ENCODE measurements at regions not wholly inside any gene's neighbourhood (a gene's known extent, or its start where the extent isn't known, plus 50 kb on each side); places are given as distances from the start of the nearest gene placed in this dataset.

GRCh38 chr11:81866896-81867295, 866.8 kb downstream of the FAM181B start:
- H3K27me3 ChIP-seq (ENCODE audit: control insufficient read depth in 3 of 3, insufficient read depth in 3 of 3, low read depth in 1 of 3, low read length in 3 of 3) = no peaks in the 10 kb centered on the region
- no peaks in the 10 kb centered on the region for H3K9me3 ChIP-seq (replicated peaks in 1 of 2; ENCODE audit: control insufficient read depth in 2 of 2, insufficient read depth in 1 of 2, low read depth in 1 of 2, low read length in 2 of 2)
- WGBS, 2 donors (ENCODE audit: extremely low coverage in 2 of 2, insufficient read length in 2 of 2, insufficient replicate concordance in 1 of 2) = no CpG with 5 or more reads among the region's 2 CpGs
- no peak overlapping the region for H2BK12ac ChIP-seq (ENCODE audit: low read length)
- no peaks in the 10 kb centered on the region for H3K79me1 ChIP-seq (ENCODE audit: low read depth, low read length)
- no peak overlapping the region for H2AK5ac ChIP-seq (ENCODE audit: low read depth, low read length)
- no peaks in the 10 kb centered on the region for H3K36me3 ChIP-seq (replicated peaks in 1 of 2; ENCODE audit: control insufficient read depth in 2 of 2, insufficient read depth in 2 of 2, low read length in 2 of 2)
- H2BK5ac ChIP-seq (ENCODE audit: low read length) = no peak overlapping the region
- H3K27ac ChIP-seq (replicated peaks; ENCODE audit: low read length) = no peak overlapping the region
- H2BK120ac ChIP-seq (ENCODE audit: low read depth, low read length) = no peak overlapping the region
- H3K4me1 ChIP-seq (ENCODE audit: control insufficient read depth in 2 of 2, insufficient read depth in 1 of 2, low read depth in 1 of 2, low read length in 2 of 2) = no peaks in the 10 kb centered on the region
- no peak overlapping the region for H3K4ac ChIP-seq (ENCODE audit: low read length)
- DNase-seq (ENCODE audit: low spot score) = no peak
- H2AFZ ChIP-seq (ENCODE audit: low read length) = no peak overlapping the region
- H3K9ac ChIP-seq (ENCODE audit: low read depth, low read length, poor library complexity) = no peak overlapping the region
- H3K14ac ChIP-seq (ENCODE audit: low read length) = no peak overlapping the region
- H2BK15ac ChIP-seq (ENCODE audit: low read length) = no peak overlapping the region
- H3K18ac ChIP-seq (ENCODE audit: low read length) = no peak overlapping the region
- no peak overlapping the region for H3K4me2 ChIP-seq (ENCODE audit: insufficient read depth, low read length, poor library complexity, severe bottlenecking)
- H4K91ac ChIP-seq (ENCODE audit: low read depth, low read length, poor library complexity) = no peak overlapping the region
- no peak overlapping the region for H3K23ac ChIP-seq (ENCODE audit: low read depth, low read length, poor library complexity)
- H4K8ac ChIP-seq (ENCODE audit: low read depth, low read length) = no peak overlapping the region
- H3K4me3 ChIP-seq (ENCODE audit: low read length in 2 of 2) = no peak overlapping the region

GRCh38 chr11:81857386-81857785, 876.3 kb downstream of the FAM181B start:
- H4K8ac ChIP-seq (ENCODE audit: low read depth, low read length) = no peak overlapping the region
- H3K9me3 ChIP-seq (replicated peaks in 1 of 2; ENCODE audit: control insufficient read depth in 2 of 2, insufficient read depth in 1 of 2, low read depth in 1 of 2, low read length in 2 of 2) = no peaks in the 10 kb centered on the region
- H2AFZ ChIP-seq (ENCODE audit: low read length) = no peak overlapping the region
- H3K9ac ChIP-seq (ENCODE audit: low read depth, low read length, poor library complexity) = no peak overlapping the region
- H3K4me2 ChIP-seq (ENCODE audit: insufficient read depth, low read length, poor library complexity, severe bottlenecking) = no peak overlapping the region
- no peak overlapping the region for H3K14ac ChIP-seq (ENCODE audit: low read length)
- H3K27me3 ChIP-seq (ENCODE audit: control insufficient read depth in 3 of 3, insufficient read depth in 3 of 3, low read depth in 1 of 3, low read length in 3 of 3) = no peaks in the 10 kb centered on the region
- no CpG with 5 or more reads among the region's 4 CpGs for WGBS, 2 donors (ENCODE audit: extremely low coverage in 2 of 2, insufficient read length in 2 of 2, insufficient replicate concordance in 1 of 2)
- H2BK120ac ChIP-seq (ENCODE audit: low read depth, low read length) = no peak overlapping the region
- no peak overlapping the region for H2BK12ac ChIP-seq (ENCODE audit: low read length)
- no peak overlapping the region for H2BK5ac ChIP-seq (ENCODE audit: low read length)
- no peak overlapping the region for H3K23ac ChIP-seq (ENCODE audit: low read depth, low read length, poor library complexity)
- no peak for DNase-seq (ENCODE audit: low spot score)
- H3K18ac ChIP-seq (ENCODE audit: low read length) = no peak overlapping the region
- H4K91ac ChIP-seq (ENCODE audit: low read depth, low read length, poor library complexity) = no peak overlapping the region
- no peak overlapping the region for H2AK5ac ChIP-seq (ENCODE audit: low read depth, low read length)
- no peak overlapping the region for H3K27ac ChIP-seq (replicated peaks; ENCODE audit: low read length)
- no peak overlapping the region for H2BK15ac ChIP-seq (ENCODE audit: low read length)
- no peak overlapping the region for H3K4ac ChIP-seq (ENCODE audit: low read length)
- H3K4me3 ChIP-seq (ENCODE audit: low read length in 2 of 2) = no peak overlapping the region
- no peaks in the 10 kb centered on the region for H3K36me3 ChIP-seq (replicated peaks in 1 of 2; ENCODE audit: control insufficient read depth in 2 of 2, insufficient read depth in 2 of 2, low read length in 2 of 2)
- H3K4me1 ChIP-seq (ENCODE audit: control insufficient read depth in 2 of 2, insufficient read depth in 1 of 2, low read depth in 1 of 2, low read length in 2 of 2) = no peaks in the 10 kb centered on the region
- no peaks in the 10 kb centered on the region for H3K79me1 ChIP-seq (ENCODE audit: low read depth, low read length)

GRCh38 chr11:81853791-81854190, 879.9 kb downstream of the FAM181B start:
- Histone ChIP-seq H2BK5ac (ENCODE audit: low read length) (no peak overlapping the region), H2BK120ac (ENCODE audit: low read depth, low read length) (no peak overlapping the region), H3K27me3 (ENCODE audit: control insufficient read depth in 3 of 3, insufficient read depth in 3 of 3, low read depth in 1 of 3, low read length in 3 of 3) (no peaks in the 10 kb centered on the region), H3K4me1 (ENCODE audit: control insufficient read depth in 2 of 2, insufficient read depth in 1 of 2, low read depth in 1 of 2, low read length in 2 of 2) (no peaks in the 10 kb centered on the region), H3K4ac (ENCODE audit: low read length) (no peak overlapping the region), H4K8ac (ENCODE audit: low read depth, low read length) (no peak overlapping the region), H2BK12ac (ENCODE audit: low read length) (no peak overlapping the region), H3K14ac (ENCODE audit: low read length) (no peak overlapping the region), H2AFZ (ENCODE audit: low read length) (no peak overlapping the region), H3K27ac (replicated peaks; ENCODE audit: low read length) (no peak overlapping the region), H4K91ac (ENCODE audit: low read depth, low read length, poor library complexity) (no peak overlapping the region), H3K79me1 (ENCODE audit: low read depth, low read length) (no peaks in the 10 kb centered on the region), H2AK5ac (ENCODE audit: low read depth, low read length) (no peak overlapping the region), H3K9ac (ENCODE audit: low read depth, low read length, poor library complexity) (no peak overlapping the region), H3K9me3 (replicated peaks in 1 of 2; ENCODE audit: control insufficient read depth in 2 of 2, insufficient read depth in 1 of 2, low read depth in 1 of 2, low read length in 2 of 2) (no peaks in the 10 kb centered on the region), H3K4me3 (ENCODE audit: low read length in 2 of 2) (no peak overlapping the region), H3K36me3 (replicated peaks in 1 of 2; ENCODE audit: control insufficient read depth in 2 of 2, insufficient read depth in 2 of 2, low read length in 2 of 2) (no peaks in the 10 kb centered on the region), H3K18ac (ENCODE audit: low read length) (no peak overlapping the region), H3K23ac (ENCODE audit: low read depth, low read length, poor library complexity) (no peak overlapping the region), H3K4me2 (ENCODE audit: insufficient read depth, low read length, poor library complexity, severe bottlenecking) (no peak overlapping the region), H2BK15ac (ENCODE audit: low read length) (no peak overlapping the region)
- no CpG with 5 or more reads among the region's 1 CpG for WGBS, 2 donors (ENCODE audit: extremely low coverage in 2 of 2, insufficient read length in 2 of 2, insufficient replicate concordance in 1 of 2)
- no peak for DNase-seq (ENCODE audit: low spot score)

GRCh38 chr11:81852896-81853295, 880.8 kb downstream of the FAM181B start:
- Histone ChIP-seq H2BK120ac (ENCODE audit: low read depth, low read length) (no peak overlapping the region), H3K14ac (ENCODE audit: low read length) (no peak overlapping the region), H2AFZ (ENCODE audit: low read length) (no peak overlapping the region), H2BK12ac (ENCODE audit: low read length) (no peak overlapping the region), H3K23ac (ENCODE audit: low read depth, low read length, poor library complexity) (no peak overlapping the region), H3K4me2 (ENCODE audit: insufficient read depth, low read length, poor library complexity, severe bottlenecking) (no peak overlapping the region), H3K4ac (ENCODE audit: low read length) (no peak overlapping the region), H3K27me3 (ENCODE audit: control insufficient read depth in 3 of 3, insufficient read depth in 3 of 3, low read depth in 1 of 3, low read length in 3 of 3) (no peaks in the 10 kb centered on the region), H3K9me3 (replicated peaks in 1 of 2; ENCODE audit: control insufficient read depth in 2 of 2, insufficient read depth in 1 of 2, low read depth in 1 of 2, low read length in 2 of 2) (no peaks in the 10 kb centered on the region), H3K27ac (replicated peaks; ENCODE audit: low read length) (no peak overlapping the region), H3K4me3 (ENCODE audit: low read length in 2 of 2) (no peak overlapping the region), H2AK5ac (ENCODE audit: low read depth, low read length) (no peak overlapping the region), H4K91ac (ENCODE audit: low read depth, low read length, poor library complexity) (no peak overlapping the region), H2BK5ac (ENCODE audit: low read length) (no peak overlapping the region), H3K9ac (ENCODE audit: low read depth, low read length, poor library complexity) (no peak overlapping the region), H3K79me1 (ENCODE audit: low read depth, low read length) (no peaks in the 10 kb centered on the region), H2BK15ac (ENCODE audit: low read length) (no peak overlapping the region), H3K18ac (ENCODE audit: low read length) (no peak overlapping the region), H3K36me3 (replicated peaks in 1 of 2; ENCODE audit: control insufficient read depth in 2 of 2, insufficient read depth in 2 of 2, low read length in 2 of 2) (no peaks in the 10 kb centered on the region), H4K8ac (ENCODE audit: low read depth, low read length) (no peak overlapping the region), H3K4me1 (ENCODE audit: control insufficient read depth in 2 of 2, insufficient read depth in 1 of 2, low read depth in 1 of 2, low read length in 2 of 2) (no peaks in the 10 kb centered on the region)
- DNase-seq (ENCODE audit: low spot score) = no peak
- no CpG with 5 or more reads among the region's 1 CpG for whole genome bisulfite sequencing, 2 donors (ENCODE audit: extremely low coverage in 2 of 2, insufficient read length in 2 of 2, insufficient replicate concordance in 1 of 2)
